ENCODE measurements at regions not wholly inside any gene's neighbourhood (a gene's known extent, or its start where the extent isn't known, plus 50 kb on each side); places are given as distances from the start of the nearest gene placed in this dataset.

DNA sequence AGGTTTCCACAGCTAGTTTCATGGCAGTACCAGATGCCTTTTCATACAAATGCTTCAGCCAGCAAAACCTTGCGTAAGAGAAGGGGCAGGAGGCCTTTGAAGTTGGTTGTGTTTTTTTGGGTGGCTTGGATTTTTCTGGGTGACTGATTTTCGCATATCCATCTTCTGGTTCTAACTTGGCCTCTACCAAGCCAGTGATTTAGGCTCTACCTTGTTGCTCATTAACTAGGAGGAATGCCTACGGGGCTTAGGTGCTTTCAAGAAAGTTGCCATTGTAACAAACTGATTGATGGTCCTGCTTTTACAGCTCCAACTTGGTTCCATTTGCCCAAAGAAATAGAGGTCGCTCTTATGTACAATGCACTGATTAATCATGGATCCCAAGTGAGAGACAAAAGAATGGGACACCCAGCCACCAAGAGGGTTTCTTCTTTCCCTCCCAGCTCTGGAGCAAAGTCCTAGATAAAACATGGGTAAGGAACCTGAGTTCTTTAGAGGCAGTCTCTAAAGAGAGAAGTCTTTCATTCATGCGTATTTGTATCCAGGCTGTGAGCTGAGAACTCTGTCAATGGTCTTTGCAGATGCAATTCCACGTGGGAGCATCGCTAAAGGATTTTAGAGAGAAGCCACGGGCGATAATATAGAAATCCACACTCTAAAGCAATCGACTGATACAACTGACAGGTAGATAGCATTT is 92.1 kb upstream of the FGFR2 start:
- Mint-ChIP-seq H3K9me3 (ENCODE audit: unreplicated experiment) (no peaks in the 10 kb centered on the region), H3K4me1 (ENCODE audit: low read depth, unreplicated experiment) (peaks cover 2% of the 10 kb centered on the region), H3K27me3 (ENCODE audit: unreplicated experiment) (peaks cover 2% of the 10 kb centered on the region), H3K27ac (ENCODE audit: unreplicated experiment) (no peak overlapping the region), H3K36me3 (ENCODE audit: unreplicated experiment) (no peaks in the 10 kb centered on the region), H3K4me3 (ENCODE audit: unreplicated experiment) (no peak overlapping the region)
- TF ChIP-seq, protein P1, sequence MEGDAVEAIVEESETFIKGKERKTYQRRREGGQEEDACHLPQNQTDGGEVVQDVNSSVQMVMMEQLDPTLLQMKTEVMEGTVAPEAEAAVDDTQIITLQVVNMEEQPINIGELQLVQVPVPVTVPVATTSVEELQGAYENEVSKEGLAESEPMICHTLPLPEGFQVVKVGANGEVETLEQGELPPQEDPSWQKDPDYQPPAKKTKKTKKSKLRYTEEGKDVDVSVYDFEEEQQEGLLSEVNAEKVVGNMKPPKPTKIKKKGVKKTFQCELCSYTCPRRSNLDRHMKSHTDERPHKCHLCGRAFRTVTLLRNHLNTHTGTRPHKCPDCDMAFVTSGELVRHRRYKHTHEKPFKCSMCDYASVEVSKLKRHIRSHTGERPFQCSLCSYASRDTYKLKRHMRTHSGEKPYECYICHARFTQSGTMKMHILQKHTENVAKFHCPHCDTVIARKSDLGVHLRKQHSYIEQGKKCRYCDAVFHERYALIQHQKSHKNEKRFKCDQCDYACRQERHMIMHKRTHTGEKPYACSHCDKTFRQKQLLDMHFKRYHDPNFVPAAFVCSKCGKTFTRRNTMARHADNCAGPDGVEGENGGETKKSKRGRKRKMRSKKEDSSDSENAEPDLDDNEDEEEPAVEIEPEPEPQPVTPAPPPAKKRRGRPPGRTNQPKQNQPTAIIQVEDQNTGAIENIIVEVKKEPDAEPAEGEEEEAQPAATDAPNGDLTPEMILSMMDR (IDR thresholded peaks at IDR 0.05; ENCODE audit: partially characterized antibody, unreplicated experiment) = no peak
- no peak for DNase-seq

DNA sequence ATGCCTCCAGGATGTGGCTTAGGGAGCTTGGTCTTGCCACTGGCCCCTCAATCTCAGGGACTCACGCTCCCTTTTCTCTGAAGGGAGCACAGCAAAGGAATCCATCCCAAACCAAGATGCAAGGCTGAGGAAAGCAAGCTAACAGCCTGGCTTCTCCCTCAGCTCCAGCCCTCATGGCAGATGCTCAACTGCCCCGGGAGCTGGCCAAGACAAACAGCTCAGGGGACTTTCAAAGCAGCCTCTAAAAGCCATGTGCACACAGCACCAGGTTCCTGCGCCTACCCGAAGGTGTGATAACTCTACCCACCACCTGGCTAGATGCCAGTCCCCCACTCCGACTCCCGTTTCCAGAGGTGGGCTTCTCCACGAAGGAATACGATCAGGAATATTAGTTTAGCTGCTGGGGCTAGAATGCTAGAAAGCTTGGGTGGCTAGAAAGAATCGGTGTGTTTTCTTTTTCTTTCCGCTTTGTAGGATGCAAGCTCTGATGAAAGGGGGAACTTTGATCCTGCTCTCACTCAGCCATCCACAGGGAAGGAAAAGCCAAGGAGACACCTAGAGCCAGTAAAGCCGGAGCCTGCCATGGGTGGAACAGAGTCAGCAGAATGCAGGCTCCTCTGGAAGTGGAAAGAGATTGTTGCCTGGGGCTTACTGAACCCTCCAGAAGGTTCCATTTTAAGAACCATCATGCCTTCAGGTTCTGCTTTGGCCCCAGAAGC is 89.0 kb upstream of the FGFR2 start:
- H3K27ac Mint-ChIP-seq (ENCODE audit: unreplicated experiment) = no peak overlapping the region

DNA sequence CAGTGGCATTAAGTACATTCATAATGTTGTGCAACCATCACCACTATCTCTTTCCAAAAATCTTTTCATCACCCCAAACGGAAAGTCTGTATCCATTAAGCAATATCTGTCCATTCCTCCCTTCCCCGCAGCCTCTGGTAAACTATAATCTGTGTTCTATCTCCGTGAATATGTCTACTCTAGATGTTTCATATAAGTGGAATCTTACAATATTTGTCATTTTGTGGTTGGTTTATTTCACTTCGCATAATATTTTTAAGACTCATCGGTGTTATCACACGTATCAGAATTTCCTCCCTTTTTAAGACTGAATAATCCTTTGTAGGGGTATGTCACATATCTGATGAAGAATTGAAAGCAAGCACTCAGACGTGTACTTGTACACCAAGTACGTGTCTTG is 86.0 kb upstream of the FGFR2 start:
- TF ChIP-seq, protein P1 (IDR thresholded peaks at IDR 0.05; ENCODE audit: partially characterized antibody, unreplicated experiment) = no peak
- no peak overlapping the region for H3K4me3 Mint-ChIP-seq (ENCODE audit: unreplicated experiment)
- H3K9me3 Mint-ChIP-seq (ENCODE audit: unreplicated experiment) = peaks cover 4% of the 10 kb centered on the region
- H3K27me3 Mint-ChIP-seq (ENCODE audit: unreplicated experiment) = peaks cover 2% of the 10 kb centered on the region
- DNase-seq = no peak
- no peaks in the 10 kb centered on the region for H3K36me3 Mint-ChIP-seq (ENCODE audit: unreplicated experiment)
- H3K4me1 Mint-ChIP-seq (ENCODE audit: low read depth, unreplicated experiment) = peaks cover 19% of the 10 kb centered on the region
- H3K27ac Mint-ChIP-seq (ENCODE audit: unreplicated experiment) = peak overlapping the region; percentile 9

More for the DNA sequence above, 89.0 kb upstream of the FGFR2 start:
- H3K4me1 Mint-ChIP-seq (ENCODE audit: low read depth, unreplicated experiment) = peaks cover 12% of the 10 kb centered on the region
- no peak for DNase-seq
- H3K4me3 Mint-ChIP-seq (ENCODE audit: unreplicated experiment) = no peak overlapping the region
- no peaks in the 10 kb centered on the region for H3K36me3 Mint-ChIP-seq (ENCODE audit: unreplicated experiment)
- H3K27me3 Mint-ChIP-seq (ENCODE audit: unreplicated experiment) = peaks cover 2% of the 10 kb centered on the region
- H3K9me3 Mint-ChIP-seq (ENCODE audit: unreplicated experiment) = no peaks in the 10 kb centered on the region
- TF ChIP-seq, protein P1 (IDR thresholded peaks at IDR 0.05; ENCODE audit: partially characterized antibody, unreplicated experiment) = no peak

DNA sequence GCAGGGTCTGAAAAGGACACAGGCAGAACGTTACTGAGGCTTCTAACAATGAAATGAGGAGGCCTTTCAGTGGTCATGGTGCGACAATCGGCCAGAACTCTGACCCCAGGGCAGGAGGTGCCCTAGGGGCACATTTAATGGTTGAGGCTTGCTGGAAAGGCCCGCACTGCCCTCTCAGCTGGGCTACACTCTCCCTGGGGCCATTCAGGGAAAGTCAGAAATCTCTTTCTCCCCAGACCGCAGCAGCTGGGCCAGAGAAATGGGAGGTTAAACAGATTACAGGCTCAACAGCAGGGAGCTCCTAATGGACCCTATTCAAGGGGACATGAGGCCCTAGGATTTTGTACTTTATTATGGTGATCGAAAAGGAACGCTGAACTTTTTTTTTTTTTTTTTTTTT is 85.6 kb upstream of the FGFR2 start:
- Mint-ChIP-seq H3K4me1 (ENCODE audit: low read depth, unreplicated experiment) (peaks cover 19% of the 10 kb centered on the region), H3K9me3 (ENCODE audit: unreplicated experiment) (peaks cover 7% of the 10 kb centered on the region), H3K36me3 (ENCODE audit: unreplicated experiment) (no peaks in the 10 kb centered on the region), H3K27ac (ENCODE audit: unreplicated experiment) (peak overlapping the region; percentile 74), H3K4me3 (ENCODE audit: unreplicated experiment) (peak overlapping the region; percentile 31), H3K27me3 (ENCODE audit: unreplicated experiment) (peaks cover 5% of the 10 kb centered on the region)
- TF ChIP-seq, protein P1 (IDR thresholded peaks at IDR 0.05; ENCODE audit: partially characterized antibody, unreplicated experiment) = no peak
- peak; percentile 77 for DNase-seq

DNA sequence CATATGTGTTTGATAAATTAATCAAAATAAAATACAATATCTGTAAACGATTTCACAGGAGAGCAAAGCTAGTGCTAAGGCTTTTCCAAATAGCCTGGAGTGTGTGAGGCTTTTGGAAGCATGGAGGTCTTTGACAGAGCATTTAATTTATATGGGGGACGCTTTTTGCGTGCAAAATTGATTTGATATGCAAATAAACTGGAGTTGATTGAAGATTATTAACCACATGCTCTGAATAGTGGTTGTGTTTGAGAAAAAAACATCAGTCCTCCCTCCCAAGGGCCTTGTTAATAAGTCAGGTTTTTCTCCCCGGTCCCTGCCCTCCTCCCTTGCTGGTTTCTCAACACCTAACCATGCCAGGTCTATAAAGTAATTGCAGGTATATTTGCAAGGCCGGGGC is 85.1 kb upstream of the FGFR2 start:
- Mint-ChIP-seq H3K4me1 (ENCODE audit: low read depth, unreplicated experiment) (peaks cover 18% of the 10 kb centered on the region), H3K9me3 (ENCODE audit: unreplicated experiment) (peaks cover 9% of the 10 kb centered on the region), H3K4me3 (ENCODE audit: unreplicated experiment) (peak overlapping the region; percentile 31), H3K27me3 (ENCODE audit: unreplicated experiment) (peaks cover 6% of the 10 kb centered on the region), H3K36me3 (ENCODE audit: unreplicated experiment) (no peaks in the 10 kb centered on the region), H3K27ac (ENCODE audit: unreplicated experiment) (peak overlapping the region; percentile 74)
- no peak for DNase-seq
- TF ChIP-seq, protein P1 (IDR thresholded peaks at IDR 0.05; ENCODE audit: partially characterized antibody, unreplicated experiment) = no peak
